NCI-H1694 (cell line): ENCODE measurements at regions not wholly inside any gene's neighbourhood (a gene's known extent, or its start where the extent isn't known, plus 50 kb on each side); places are given as distances from the start of the nearest gene placed in this dataset.
A peak's percentile ranks its signal among the peaks of the same experiment; 100 is the strongest.
"Not testable (repeated sequence)": the region's sequence is repeated elsewhere in the genome, so short reads cannot be mapped to it uniquely, and the experiment has no call there.

Experiments used
- DNase-seq: peaks from one replicate; lab custom pipeline; 2025; lab: John Stamatoyannopoulos, UW

DNA sequence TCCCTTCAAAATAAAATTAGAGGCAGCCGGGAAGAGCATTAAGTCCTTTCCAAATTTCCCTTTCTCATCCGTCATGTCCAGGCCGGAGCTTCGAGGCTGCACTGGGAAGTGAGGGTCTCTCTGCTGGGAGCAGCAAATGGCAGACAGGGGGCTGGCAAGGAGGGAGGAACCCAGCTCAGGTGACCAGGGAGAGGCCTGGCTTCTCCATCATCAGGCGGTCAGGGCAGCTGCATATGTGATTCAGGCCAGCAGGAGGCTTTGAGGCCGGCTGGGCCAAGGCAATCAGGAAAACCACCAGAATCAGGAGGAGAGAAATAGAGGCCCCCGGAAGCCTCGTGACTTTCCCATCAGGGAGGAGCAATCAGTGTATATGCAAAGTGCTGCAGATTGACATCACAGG lies 85.0 kb upstream of the RPL38 start:
- no peak for DNase-seq

DNA sequence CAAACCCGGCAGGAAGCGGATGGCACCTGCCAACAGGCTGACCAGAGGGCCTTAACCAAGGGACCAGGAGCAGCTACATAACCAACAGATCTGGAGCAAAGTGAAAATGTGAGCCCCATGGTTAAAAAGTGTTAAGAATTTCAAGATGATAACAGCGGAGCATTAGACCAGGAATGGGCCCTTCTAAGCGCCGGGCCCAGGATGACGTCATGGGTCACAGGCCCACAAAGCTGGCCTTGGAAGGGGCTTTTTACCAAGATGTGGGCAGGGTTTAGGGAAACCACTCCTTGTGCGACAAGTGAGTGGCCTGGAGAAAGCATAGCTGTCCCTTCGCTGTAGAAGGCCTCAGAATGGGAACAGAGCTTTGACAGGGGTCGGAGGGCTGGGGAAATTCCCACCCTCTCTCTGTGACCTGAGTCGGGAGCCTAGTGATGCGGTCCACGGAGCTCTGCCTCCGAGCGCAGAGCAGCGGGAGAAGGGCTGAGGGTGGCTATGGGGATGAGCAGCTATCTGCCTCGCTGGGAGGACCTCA lies 84.4 kb upstream of the RPL38 start:
- DNase-seq = no peak

DNA sequence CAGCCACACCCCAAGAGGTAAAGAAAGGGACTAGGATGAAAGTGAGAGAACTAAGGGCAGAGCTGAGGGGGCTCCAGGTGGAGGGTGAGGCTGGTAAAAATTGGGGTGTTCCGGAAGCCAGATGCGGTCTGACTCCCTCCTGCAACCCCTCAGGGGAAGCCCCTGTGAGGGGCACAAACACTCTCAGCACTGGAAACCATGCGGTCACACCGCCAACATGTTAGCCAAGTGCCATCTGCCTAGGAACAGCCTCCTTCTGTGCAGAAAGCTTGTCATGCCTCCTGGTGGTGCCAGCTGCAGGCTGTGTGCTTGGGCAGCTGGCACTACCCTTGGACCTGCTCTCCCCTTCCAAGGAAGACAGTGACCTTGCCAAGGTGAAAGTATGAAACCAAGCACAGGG lies 83.5 kb upstream of the RPL38 start:
- peak; percentile 89 for DNase-seq

DNA sequence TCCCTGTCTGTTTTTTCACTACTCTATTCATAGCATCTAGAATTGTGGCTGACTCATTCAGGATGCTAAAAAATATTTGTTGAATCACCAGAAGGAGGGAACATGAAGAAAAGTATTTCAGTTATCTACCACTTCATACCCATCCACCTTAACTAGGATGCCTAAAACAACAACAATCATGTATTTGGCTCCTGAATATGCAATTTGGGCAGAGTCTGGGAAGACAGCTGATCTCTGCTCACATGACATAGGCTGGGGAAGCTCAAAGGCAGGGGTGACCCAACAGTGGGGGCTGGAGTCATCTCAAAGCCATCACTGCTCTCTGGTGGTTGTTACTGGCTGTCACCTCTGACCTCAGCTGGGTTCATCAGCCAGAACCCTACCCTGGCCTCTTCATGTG lies 80.1 kb upstream of the RPL38 start:
- no peak for DNase-seq

- no peak for DNase-seq
Measured at GRCh38 chr17:74123866-74124444, 79.5 kb upstream of the RPL38 start.

- DNase-seq = no peak
Measured at GRCh38 chr17:74125156-74125555, 78.3 kb upstream of the RPL38 start.

DNA sequence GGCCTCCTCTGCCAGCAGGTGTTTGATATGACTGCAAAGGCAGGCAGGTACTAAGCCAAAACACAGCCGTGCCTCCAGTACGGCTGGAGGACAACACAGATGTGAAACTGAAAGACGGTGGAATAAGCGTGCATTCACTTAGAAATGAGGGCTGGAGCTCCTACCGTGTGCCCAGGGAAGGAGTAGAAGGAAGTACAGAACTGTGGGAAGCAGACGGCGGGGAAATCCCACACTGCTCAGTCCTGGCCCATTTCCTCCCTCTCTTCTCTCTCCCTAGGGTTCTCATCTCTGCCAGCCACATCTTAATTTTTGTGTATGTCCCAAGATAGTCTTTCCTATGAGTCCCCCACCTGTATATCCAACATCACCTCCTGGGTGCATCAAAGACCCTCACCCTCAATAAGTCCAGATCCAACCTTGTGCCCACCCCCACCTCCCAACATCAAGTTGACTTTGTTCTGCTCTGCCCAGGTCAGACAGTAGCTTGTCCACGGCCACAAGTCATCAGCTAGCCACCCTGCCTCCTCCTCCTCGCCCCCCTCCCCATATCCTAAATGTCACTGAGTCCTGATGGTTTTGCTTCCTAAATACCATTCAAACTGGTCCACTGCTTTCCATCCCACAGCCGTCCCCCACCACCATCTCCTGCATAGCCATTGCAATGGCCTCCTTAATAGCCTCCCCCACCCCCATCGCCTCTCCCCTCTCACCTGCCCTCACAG lies 77.1 kb upstream of the RPL38 start:
- no peak for DNase-seq

DNA sequence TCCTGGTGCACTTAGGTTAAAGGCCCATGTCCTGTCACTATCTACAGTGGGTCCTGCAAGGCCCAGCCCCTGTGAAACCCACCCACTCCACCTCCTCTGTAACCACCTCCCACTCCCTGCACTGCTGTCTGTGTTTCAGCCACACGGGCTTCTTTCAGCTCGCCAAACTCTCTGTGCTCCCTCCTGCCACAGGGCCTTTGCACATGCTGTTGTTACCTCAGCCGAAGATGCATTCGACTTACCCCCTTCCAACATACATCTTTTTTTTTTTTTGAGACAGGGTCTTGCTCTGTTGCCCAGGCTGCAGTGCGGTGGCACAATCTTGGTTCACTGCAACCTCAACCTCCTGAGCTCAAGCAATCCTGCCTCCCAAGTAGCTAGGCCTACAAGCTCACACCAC lies 76.5 kb upstream of the RPL38 start:
- DNase-seq = no peak

DNA sequence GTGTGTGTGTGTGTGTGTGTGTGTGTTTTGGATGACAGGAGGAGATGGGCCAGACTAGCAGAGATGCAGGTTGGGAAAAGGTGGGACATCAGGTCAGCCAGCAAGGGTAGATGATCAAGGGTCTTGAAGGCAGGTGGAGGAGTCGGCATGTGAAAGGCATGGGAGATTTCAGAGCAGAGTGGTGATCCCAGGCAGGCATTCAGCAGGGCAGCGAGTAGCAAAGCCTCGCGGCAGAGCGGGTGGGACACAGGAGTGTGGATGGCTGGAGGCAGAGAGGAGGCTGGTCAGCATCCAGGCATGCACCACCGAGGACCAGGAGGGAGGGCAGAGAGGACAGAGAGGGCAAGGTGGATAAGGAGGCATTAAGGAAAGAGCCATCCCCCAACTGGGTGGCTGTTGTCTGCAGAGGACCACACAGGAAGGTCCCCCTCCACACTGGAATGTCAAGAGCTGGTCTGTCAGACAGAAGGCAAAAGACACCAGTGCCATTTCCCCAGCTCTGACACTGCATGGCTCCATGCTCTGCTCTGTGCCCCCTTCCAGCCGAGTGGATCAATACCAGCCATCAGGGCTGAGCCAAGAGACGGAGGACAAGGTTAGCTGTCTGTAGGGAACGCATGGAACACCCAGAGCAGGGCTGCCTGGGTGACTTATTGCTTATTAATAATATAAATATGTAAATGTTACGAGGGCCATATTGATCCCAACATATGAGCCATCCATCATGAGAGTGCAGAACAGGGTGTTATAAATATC lies 74.8 kb upstream of the RPL38 start:
- no peak for DNase-seq

DNA sequence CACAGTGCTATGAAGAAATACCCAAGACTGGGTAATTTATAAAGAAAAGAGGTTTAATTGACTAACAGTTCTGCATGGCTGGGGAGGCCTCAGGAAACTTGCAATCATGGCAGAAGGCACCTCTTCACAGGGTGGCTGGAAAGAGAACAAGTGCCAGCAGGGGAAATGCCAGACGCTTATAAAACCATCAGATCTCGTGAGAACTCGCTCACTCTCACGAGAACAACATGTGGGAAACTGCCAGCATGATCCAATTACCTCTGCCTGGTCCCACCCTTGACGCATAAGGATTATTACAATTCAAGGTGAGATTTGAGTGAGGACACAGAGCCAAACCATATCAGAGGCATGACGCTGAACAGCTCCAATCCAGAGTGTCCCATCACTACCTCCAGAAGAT lies 73.7 kb upstream of the RPL38 start:
- DNase-seq = not testable (repeated sequence)

DNA sequence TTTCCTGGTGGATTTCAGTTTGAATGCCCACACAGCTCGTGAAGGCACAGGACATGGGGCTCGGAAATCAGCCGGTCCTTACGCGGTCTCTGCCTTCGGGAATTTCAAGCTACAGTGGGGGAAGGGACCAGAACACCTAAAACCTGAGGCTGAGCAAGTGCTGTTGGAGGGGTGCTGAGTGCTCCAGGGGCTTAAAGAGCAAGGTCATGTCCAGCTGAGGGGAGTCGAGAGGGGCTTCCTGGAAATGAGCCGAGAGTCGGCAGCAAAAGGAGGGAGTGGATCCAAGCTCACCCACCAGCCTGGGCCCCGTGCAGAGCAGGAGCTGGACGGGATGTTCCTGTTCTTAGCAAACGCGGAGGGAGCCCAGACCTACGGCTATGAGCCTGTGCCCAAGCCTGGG lies 73.2 kb upstream of the RPL38 start:
- no peak for DNase-seq

GRCh38 chr17:74130841-74131240 lies 72.6 kb upstream of the RPL38 start:
- no peak for DNase-seq

- no peak for DNase-seq
Measured at GRCh38 chr17:74132354-74132753, 71.1 kb upstream of the RPL38 start.

GRCh38 chr17:74133740-74134139 lies 69.7 kb upstream of the RPL38 start:
- DNase-seq = no peak

GRCh38 chr17:74134234-74134633 lies 69.2 kb upstream of the RPL38 start:
- DNase-seq = not testable (repeated sequence)

- DNase-seq = no peak
Measured at GRCh38 chr17:74134991-74135390, 68.5 kb upstream of the RPL38 start.

- DNase-seq = no peak
Measured at GRCh38 chr17:74135391-74136167, 67.9 kb upstream of the RPL38 start.

- no peak for DNase-seq
Measured at GRCh38 chr17:74137416-74137815, 66.1 kb upstream of the RPL38 start.

DNA sequence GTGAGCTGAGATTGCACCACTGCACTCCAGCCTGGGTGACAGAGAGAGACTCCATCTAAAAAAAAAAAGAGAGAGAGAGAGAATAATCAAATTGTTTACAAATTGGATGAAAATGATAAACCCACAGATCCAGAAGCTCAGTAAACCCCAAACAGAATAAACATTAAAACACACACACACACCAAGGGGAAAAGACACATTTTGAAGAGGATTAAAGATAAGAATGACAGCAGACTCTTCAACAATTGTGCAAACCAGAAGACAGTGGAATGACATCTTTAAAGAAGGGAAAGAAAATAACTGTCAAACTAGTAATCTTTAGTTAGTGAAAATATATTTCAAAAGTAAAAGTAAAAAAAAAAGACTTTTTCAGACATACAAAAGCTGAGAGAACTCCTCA lies 64.4 kb upstream of the RPL38 start:
- no peak for DNase-seq

- DNase-seq = no peak
Measured at GRCh38 chr17:74140282-74140681, 63.2 kb upstream of the RPL38 start.

DNA sequence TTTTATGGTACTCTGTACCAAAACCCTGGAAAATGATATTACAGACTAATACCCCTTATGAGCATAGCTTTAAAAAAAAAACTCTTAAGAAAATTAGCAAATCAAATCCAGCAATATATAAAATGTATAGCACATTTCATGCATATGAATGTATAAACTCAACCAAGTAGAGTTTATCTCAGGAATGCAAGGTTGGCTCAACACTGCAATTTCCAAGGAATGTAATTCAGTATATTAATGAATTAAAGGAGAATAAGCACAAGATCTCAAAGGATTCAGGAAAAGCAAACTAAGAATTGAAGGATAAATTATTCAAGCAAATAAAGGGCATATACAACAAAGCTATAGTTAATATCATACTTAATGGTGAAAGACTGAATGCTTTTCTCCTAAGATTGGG lies 61.9 kb upstream of the RPL38 start:
- DNase-seq = no peak

DNA sequence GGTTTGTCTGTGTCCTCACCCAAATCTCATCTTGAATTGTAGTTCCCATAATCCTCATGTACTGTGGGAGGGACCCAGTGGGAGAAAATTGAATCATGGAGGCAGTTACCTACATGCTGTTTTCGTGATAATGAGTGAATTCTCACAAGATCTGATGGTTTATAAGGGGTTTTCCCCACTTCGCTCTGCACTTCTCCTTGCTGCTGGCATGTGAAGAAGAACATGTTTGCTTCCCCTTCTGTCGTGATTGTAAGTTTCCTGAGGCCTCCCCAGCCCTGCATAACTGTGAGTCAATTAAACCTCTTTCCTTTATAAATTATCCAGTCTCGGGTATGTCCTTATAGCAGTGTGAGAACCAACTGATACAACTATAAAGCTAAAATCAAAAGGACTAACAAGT lies 60.2 kb upstream of the RPL38 start:
- DNase-seq = not testable (repeated sequence)
